ENCODE measurements at regions not wholly inside any gene's neighbourhood (a gene's known extent, or its start where the extent isn't known, plus 50 kb on each side); places are given as distances from the start of the nearest gene placed in this dataset.

- Mint-ChIP-seq H3K4me1 (ENCODE audit: low read depth) (no peaks in the 10 kb centered on the region), H3K27ac (no peak overlapping the region), H3K27me3 (peaks cover 8% of the 10 kb centered on the region), H3K36me3 (ENCODE audit: low read depth) (no peaks in the 10 kb centered on the region), H3K9me3 (no peaks in the 10 kb centered on the region), H3K4me3 (no peak overlapping the region)
- Histone ChIP-seq H3K36me3 (ENCODE audit: insufficient read depth, low read length) (no peaks in the 10 kb centered on the region), H3K27me3 (ENCODE audit: control insufficient read depth in 1 of 2, insufficient read depth in 2 of 2, low read length in 2 of 2) (no peaks in the 10 kb centered on the region), H3K27ac (ENCODE audit: low read depth in 1 of 2, low read length in 2 of 2) (no peak overlapping the region), H3K4me1 (ENCODE audit: insufficient read depth, low read length) (no peaks in the 10 kb centered on the region), H3K4me3 (ENCODE audit: low read length) (no peak overlapping the region), H3K9me3 (ENCODE audit: control insufficient read depth in 1 of 2, insufficient read depth in 1 of 2, low read length in 2 of 2) (no peaks in the 10 kb centered on the region)
- ChIA-PET CTCF (no interaction called here), POLR2A (no interaction called here)
- DNase-seq = no peak
- ATAC-seq (ENCODE audit: poor library complexity) = no peak
- TF ChIP-seq CTCF (IDR thresholded peaks at IDR 0.05) = no peak
- intact Hi-C loops (cut with DNase I, micrococcal nuclease) = no loop called here
Measured at GRCh38 chr10:58115218-58116050, 152.3 kb downstream of the IPMK start.

- Mint-ChIP-seq H3K4me1 (ENCODE audit: low read depth) (no peaks in the 10 kb centered on the region), H3K9me3 (no peaks in the 10 kb centered on the region), H3K27me3 (peaks cover 4% of the 10 kb centered on the region), H3K27ac (no peak overlapping the region), H3K4me3 (no peak overlapping the region), H3K36me3 (ENCODE audit: low read depth) (no peaks in the 10 kb centered on the region)
- H3K4me1 ChIP-seq (ENCODE audit: insufficient read depth, low read length) = no peaks in the 10 kb centered on the region
- POLR2A ChIA-PET = no interaction called here
- intact Hi-C loops (cut with DNase I, micrococcal nuclease) = no loop called here
- TF ChIP-seq CTCF (IDR thresholded peaks at IDR 0.05) = no peak
- no peak for ATAC-seq (ENCODE audit: poor library complexity)
- no peak overlapping the region for H3K4me3 ChIP-seq (ENCODE audit: low read length)
- no peak for DNase-seq
- no peak overlapping the region for H3K27ac ChIP-seq (ENCODE audit: low read depth in 1 of 2, low read length in 2 of 2)
- H3K9me3 ChIP-seq (ENCODE audit: control insufficient read depth in 1 of 2, insufficient read depth in 1 of 2, low read length in 2 of 2) = peaks cover 0 to 12% of the 10 kb centered on the region in 2 experiments
- no peaks in the 10 kb centered on the region for H3K36me3 ChIP-seq (ENCODE audit: insufficient read depth, low read length)
- CTCF ChIA-PET = no interaction called here
- H3K27me3 ChIP-seq (ENCODE audit: control insufficient read depth in 1 of 2, insufficient read depth in 2 of 2, low read length in 2 of 2) = no peaks in the 10 kb centered on the region
Measured at GRCh38 chr10:58109731-58110130, 158.0 kb downstream of the IPMK start.

GRCh38 chr10:58107506-58107905 lies 160.2 kb downstream of the IPMK start:
- peaks cover 0 to 15% of the 10 kb centered on the region in 2 experiments for H3K9me3 ChIP-seq (ENCODE audit: control insufficient read depth in 1 of 2, insufficient read depth in 1 of 2, low read length in 2 of 2)
- no peak overlapping the region for H3K27ac Mint-ChIP-seq
- H3K9me3 Mint-ChIP-seq = no peaks in the 10 kb centered on the region
- ChIA-PET POLR2A (no interaction called here), CTCF (no interaction called here)
- TF ChIP-seq CTCF (IDR thresholded peaks at IDR 0.05) = no peak
- H3K27ac ChIP-seq (ENCODE audit: low read depth in 1 of 2, low read length in 2 of 2) = no peak overlapping the region
- H3K4me1 ChIP-seq (ENCODE audit: insufficient read depth, low read length) = no peaks in the 10 kb centered on the region
- intact Hi-C loops (cut with DNase I, micrococcal nuclease) = no loop called here
- H3K36me3 Mint-ChIP-seq (ENCODE audit: low read depth) = no peaks in the 10 kb centered on the region
- no peak overlapping the region for H3K4me3 Mint-ChIP-seq
- H3K27me3 ChIP-seq (ENCODE audit: control insufficient read depth in 1 of 2, insufficient read depth in 2 of 2, low read length in 2 of 2) = no peaks in the 10 kb centered on the region
- H3K27me3 Mint-ChIP-seq = peaks cover 4% of the 10 kb centered on the region
- H3K4me3 ChIP-seq (ENCODE audit: low read length) = no peak overlapping the region
- ATAC-seq (ENCODE audit: poor library complexity) (no peak), DNase-seq (no peak)
- no peaks in the 10 kb centered on the region for H3K36me3 ChIP-seq (ENCODE audit: insufficient read depth, low read length)
- no peaks in the 10 kb centered on the region for H3K4me1 Mint-ChIP-seq (ENCODE audit: low read depth)

Measured in CD4-positive, alpha-beta T cell (primary cell).